ENCODE measurements at regions not wholly inside any gene's neighbourhood (a gene's known extent, or its start where the extent isn't known, plus 50 kb on each side); places are given as distances from the start of the nearest gene placed in this dataset.
"Not testable (repeated sequence)": the region's sequence is repeated elsewhere in the genome, so short reads cannot be mapped to it uniquely, and the experiment has no call there.

DNA sequence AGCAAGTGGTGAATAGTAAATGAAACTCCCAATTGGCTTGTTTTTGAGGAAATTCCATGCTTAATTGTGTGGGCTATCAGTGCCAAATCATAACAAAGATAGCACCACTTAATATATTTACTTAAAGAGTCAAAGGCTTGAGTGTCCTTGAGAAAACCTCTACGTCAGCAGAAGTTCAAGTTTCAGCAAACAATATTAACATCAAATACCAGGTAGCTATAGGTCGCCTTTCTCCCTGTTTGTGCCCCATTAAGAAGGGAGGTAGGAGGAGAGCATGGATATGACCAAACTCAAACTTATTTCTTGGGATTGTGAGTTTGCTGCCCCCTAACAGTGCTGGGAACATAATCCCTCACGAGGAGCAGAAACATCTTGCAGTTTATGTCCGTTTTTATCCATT, 105.6 kb upstream of the SYN3 start:
- H3K4me1 ChIP-seq (ENCODE audit: insufficient read depth, poor library complexity, severe bottlenecking): no peaks in the 10 kb centered on the region
- TF ChIP-seq, protein P1, sequence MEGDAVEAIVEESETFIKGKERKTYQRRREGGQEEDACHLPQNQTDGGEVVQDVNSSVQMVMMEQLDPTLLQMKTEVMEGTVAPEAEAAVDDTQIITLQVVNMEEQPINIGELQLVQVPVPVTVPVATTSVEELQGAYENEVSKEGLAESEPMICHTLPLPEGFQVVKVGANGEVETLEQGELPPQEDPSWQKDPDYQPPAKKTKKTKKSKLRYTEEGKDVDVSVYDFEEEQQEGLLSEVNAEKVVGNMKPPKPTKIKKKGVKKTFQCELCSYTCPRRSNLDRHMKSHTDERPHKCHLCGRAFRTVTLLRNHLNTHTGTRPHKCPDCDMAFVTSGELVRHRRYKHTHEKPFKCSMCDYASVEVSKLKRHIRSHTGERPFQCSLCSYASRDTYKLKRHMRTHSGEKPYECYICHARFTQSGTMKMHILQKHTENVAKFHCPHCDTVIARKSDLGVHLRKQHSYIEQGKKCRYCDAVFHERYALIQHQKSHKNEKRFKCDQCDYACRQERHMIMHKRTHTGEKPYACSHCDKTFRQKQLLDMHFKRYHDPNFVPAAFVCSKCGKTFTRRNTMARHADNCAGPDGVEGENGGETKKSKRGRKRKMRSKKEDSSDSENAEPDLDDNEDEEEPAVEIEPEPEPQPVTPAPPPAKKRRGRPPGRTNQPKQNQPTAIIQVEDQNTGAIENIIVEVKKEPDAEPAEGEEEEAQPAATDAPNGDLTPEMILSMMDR (IDR thresholded peaks at IDR 0.05; ENCODE audit: poor library complexity, severe bottlenecking): no peak
- H3K27ac ChIP-seq (ENCODE audit: poor library complexity, severe bottlenecking): no peak overlapping the region
- DNase-seq (ENCODE audit: low spot score) (no peak), ATAC-seq (ENCODE audit: low read depth) (no peak)
- no peaks in the 10 kb centered on the region for H3K36me3 ChIP-seq (ENCODE audit: low read depth)
- no peak overlapping the region for H3K4me3 ChIP-seq (ENCODE audit: severe bottlenecking)
- peaks cover 9% of the 10 kb centered on the region for H3K27me3 ChIP-seq (ENCODE audit: insufficient read depth, poor library complexity, severe bottlenecking)
- no peaks in the 10 kb centered on the region for H3K9me3 ChIP-seq (ENCODE audit: severe bottlenecking)

DNA sequence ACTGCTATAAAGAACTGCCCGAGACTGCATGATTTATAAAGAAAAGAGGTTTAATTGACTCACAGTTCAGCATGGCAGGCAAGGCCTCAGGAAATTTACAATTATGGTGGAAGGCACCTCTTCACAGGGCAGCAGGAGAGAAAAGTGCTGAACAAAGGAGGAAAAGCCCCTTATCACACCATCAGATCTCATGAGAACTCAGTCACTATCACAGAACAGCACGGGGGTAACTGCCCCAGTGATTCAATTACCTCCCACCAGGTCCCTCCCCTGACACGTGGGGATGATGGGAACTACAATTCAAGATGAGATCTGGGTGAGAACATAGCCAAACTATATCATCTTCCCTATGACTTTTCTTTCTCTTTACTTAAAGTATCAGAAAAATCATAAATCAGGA, 104.0 kb upstream of the SYN3 start:
- no peak for ATAC-seq (ENCODE audit: low read depth)
- H3K27me3 ChIP-seq (ENCODE audit: insufficient read depth, poor library complexity, severe bottlenecking): peaks cover 9% of the 10 kb centered on the region
- no peaks in the 10 kb centered on the region for H3K9me3 ChIP-seq (ENCODE audit: severe bottlenecking)
- H3K4me1 ChIP-seq (ENCODE audit: insufficient read depth, poor library complexity, severe bottlenecking): no peaks in the 10 kb centered on the region
- no peaks in the 10 kb centered on the region for H3K36me3 ChIP-seq (ENCODE audit: low read depth)
- no peak for DNase-seq (ENCODE audit: low spot score)
- no peak overlapping the region for H3K4me3 ChIP-seq (ENCODE audit: severe bottlenecking)
- H3K27ac ChIP-seq (ENCODE audit: poor library complexity, severe bottlenecking): no peak overlapping the region
- TF ChIP-seq, protein P1 (IDR thresholded peaks at IDR 0.05; ENCODE audit: poor library complexity, severe bottlenecking): no peak

DNA sequence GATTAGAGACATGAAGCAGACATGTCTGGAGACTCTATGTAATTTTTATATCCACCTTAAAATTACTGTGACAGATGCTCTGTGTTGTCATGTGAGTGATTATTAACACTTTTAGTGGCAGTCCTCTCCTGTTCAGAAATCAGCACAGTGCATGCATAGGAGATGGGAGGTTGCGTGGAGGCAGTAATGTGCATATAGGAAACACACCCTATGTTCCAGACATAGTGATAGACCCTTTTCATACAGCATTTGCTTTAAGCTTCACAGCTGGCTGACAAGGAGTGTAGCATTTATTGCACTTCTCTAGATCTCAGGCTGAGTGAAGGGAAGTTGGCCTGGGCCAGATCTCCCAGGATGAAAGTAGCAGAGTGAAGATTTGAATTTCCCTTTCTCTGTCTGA, 102.3 kb upstream of the SYN3 start:
- Histone ChIP-seq H3K27ac (ENCODE audit: poor library complexity, severe bottlenecking) (no peak overlapping the region), H3K4me1 (ENCODE audit: insufficient read depth, poor library complexity, severe bottlenecking) (no peaks in the 10 kb centered on the region), H3K4me3 (ENCODE audit: severe bottlenecking) (no peak overlapping the region), H3K27me3 (ENCODE audit: insufficient read depth, poor library complexity, severe bottlenecking) (peaks cover 9% of the 10 kb centered on the region), H3K36me3 (ENCODE audit: low read depth) (no peaks in the 10 kb centered on the region), H3K9me3 (ENCODE audit: severe bottlenecking) (no peaks in the 10 kb centered on the region)
- TF ChIP-seq, protein P1 (IDR thresholded peaks at IDR 0.05; ENCODE audit: poor library complexity, severe bottlenecking): no peak
- ATAC-seq (ENCODE audit: low read depth) (no peak), DNase-seq (ENCODE audit: low spot score) (no peak)

DNA sequence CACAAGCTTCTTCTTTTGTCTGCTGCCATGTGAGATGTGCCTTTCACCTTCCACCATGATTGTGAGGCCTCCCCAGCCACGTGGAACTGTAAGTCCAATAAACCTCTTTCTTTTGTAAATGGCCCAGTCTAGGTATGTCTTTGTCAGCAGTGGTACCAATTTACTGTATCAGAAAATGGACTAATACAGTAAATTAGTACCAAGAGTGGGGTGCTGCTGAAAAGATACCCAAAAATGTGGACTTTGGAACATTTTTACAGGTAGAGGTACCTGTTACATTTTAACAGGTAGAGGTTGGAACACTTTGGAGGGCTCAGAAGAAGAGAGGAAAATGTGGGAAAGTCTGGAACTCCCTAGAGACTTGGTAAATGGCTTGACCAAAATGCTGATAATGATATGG, 96.8 kb upstream of the SYN3 start:
- not testable (repeated sequence) for H3K9me3 ChIP-seq (ENCODE audit: severe bottlenecking); H3K36me3 ChIP-seq (ENCODE audit: low read depth); ATAC-seq (ENCODE audit: low read depth); H3K27me3 ChIP-seq (ENCODE audit: insufficient read depth, poor library complexity, severe bottlenecking); H3K27ac ChIP-seq (ENCODE audit: poor library complexity, severe bottlenecking); DNase-seq (ENCODE audit: low spot score); H3K4me3 ChIP-seq (ENCODE audit: severe bottlenecking); H3K4me1 ChIP-seq (ENCODE audit: insufficient read depth, poor library complexity, severe bottlenecking)

DNA sequence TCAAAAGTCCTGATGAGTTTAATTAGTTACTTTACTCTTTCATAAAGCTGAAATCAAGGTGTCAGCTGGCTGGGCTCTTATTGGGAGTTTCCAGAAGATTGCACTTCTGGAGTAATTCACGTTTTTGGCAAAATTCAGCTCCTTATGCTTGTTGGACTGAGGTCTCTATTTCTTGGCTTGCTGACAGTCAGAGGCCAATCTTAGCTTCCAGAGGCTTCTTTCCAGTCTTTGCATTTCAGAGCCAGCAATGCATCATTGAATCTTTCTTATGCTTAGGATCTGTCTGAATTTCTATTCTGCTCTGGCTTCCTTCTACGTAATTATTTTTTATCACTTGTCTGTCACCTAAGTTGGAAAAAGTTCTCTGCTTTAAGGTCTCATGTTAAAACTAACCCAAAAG, 91.4 kb upstream of the SYN3 start:
- Histone ChIP-seq H3K27ac (ENCODE audit: poor library complexity, severe bottlenecking) (no peak overlapping the region), H3K36me3 (ENCODE audit: low read depth) (no peaks in the 10 kb centered on the region), H3K4me3 (ENCODE audit: severe bottlenecking) (no peak overlapping the region), H3K4me1 (ENCODE audit: insufficient read depth, poor library complexity, severe bottlenecking) (no peaks in the 10 kb centered on the region), H3K9me3 (ENCODE audit: severe bottlenecking) (no peaks in the 10 kb centered on the region), H3K27me3 (ENCODE audit: insufficient read depth, poor library complexity, severe bottlenecking) (no peaks in the 10 kb centered on the region)
- DNase-seq (ENCODE audit: low spot score) (no peak), ATAC-seq (ENCODE audit: low read depth) (no peak)
- TF ChIP-seq, protein P1 (IDR thresholded peaks at IDR 0.05; ENCODE audit: poor library complexity, severe bottlenecking): no peak
